Fibroblast of villous mesenchyme (primary cell): ENCODE measurements at regions not wholly inside any gene's neighbourhood (a gene's known extent, or its start where the extent isn't known, plus 50 kb on each side); places are given as distances from the start of the nearest gene placed in this dataset.

Experiments
- DNase-seq: peaks from one replicate; pipeline ENCODE4 v3.0.0-alpha.2; 2010; ENCODE audit warnings: low read depth
- H3K4me3 ChIP-seq: 2 replicates; pipeline ENCODE4 v1.5.1; 2011; ENCODE audit warnings: low read depth, mild to moderate bottlenecking, low read length
- TF ChIP-seq, protein P1 (sequence below): IDR thresholded peaks from 2 replicates; pipeline ENCODE4 v1.5.1; 2012; ENCODE audit warnings: low read depth, mild to moderate bottlenecking, low read length; ENCODE audit not compliant: insufficient read depth

DNA sequence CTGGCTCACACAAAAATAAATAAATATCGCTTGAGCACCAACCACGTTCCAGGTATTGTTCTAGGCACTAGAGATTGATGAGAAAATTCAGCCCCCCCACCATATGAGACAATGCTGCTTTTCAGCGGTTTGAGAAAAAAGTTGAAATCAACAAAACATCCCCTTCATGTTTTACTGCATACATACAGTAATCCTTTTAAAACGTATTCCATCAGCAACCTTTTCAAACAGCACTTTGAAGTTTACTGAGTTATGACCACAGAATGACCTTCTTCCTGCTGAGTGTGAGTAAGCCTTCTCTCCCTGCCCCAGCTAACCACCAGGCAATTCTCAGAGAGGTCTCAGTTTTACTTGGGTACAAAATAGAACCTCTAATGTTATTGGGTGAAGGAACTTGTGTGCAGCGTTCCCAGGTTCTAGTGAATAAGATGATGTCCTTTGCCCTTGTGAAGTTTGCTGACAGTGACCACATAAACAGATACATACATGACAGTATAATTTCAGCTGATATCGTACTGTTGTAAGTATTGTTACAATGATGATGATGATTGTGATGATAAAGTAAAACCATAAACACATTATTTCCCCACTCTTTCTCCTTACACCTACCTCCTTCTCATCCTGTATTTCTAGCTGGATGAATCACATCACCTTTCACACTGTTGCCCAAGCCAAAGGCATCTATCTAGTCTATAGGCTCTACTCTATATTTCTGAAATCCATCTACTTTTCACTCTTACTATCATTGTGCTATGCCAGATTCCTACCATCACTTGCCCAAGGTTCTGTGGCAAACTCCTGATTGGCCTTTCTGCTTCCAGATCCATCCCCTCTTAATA is 124.4 kb upstream of the KRR1 start:
- no peak overlapping the region for H3K4me3 ChIP-seq
- DNase-seq: peak; percentile 92
- TF ChIP-seq, protein P1, sequence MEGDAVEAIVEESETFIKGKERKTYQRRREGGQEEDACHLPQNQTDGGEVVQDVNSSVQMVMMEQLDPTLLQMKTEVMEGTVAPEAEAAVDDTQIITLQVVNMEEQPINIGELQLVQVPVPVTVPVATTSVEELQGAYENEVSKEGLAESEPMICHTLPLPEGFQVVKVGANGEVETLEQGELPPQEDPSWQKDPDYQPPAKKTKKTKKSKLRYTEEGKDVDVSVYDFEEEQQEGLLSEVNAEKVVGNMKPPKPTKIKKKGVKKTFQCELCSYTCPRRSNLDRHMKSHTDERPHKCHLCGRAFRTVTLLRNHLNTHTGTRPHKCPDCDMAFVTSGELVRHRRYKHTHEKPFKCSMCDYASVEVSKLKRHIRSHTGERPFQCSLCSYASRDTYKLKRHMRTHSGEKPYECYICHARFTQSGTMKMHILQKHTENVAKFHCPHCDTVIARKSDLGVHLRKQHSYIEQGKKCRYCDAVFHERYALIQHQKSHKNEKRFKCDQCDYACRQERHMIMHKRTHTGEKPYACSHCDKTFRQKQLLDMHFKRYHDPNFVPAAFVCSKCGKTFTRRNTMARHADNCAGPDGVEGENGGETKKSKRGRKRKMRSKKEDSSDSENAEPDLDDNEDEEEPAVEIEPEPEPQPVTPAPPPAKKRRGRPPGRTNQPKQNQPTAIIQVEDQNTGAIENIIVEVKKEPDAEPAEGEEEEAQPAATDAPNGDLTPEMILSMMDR: no peak

DNA sequence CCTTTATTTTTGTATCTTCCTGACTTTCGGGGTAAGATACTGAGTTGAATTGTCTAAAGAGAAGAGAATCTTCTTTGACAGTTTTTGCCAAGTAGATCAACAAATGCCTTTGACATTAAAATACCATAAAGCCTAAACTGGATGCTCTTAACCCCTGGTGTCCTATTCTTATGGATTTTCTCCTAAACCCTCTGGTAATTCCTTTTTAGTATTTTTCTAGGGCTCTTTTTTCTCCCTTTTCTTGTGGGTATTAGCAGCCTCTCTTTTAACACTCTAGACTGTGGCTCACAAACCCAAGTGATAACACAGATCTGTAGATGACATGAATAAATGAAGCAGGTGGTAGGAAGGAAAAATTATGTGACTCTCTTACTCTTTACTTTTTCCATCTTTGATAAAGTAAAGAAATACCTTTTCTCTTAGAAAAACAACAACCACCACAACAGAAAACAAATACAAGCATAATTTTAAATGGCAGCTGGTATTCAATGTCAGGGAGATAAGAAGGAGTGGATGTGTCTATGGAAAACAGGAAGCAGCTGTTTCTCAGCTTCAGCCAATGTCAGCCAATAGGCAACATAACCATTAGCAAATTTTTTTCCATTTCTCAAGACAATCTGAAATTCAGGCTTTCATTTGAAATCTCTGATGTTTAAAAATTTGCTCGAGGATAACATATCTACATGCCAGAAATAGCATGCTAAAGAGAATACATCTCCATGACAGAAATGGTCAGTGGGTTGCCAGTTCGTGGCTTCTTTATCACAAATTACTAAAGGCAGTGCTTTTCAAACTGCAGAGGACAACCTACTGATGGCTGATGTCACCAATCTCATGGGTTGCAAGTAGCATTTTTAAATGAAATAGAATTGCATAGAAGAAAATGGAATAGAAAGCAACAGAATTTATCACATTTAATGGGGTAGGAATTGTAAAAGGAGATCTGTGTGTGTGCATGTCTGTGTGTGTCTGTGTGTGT is 123.1 kb upstream of the KRR1 start:
- no peak for DNase-seq
- H3K4me3 ChIP-seq: no peak overlapping the region
- TF ChIP-seq, protein P1: no peak

DNA sequence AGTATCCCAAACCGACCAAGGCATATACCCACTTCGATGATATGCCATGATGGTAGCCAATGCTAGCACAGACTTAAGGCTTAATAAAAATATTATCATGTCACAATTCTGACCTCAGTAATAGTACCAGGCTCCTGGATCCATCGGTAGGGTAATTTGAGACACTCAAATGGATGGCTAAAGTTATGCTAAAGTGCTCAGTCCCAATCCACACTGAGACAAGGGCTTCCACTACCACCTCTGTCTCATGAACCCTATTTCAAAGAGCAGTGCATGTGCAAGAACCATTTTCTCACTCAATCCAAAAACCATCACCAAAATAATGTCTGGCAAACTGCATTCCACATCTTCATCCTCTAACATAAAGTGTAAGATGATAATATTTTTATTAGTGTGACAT is 122.4 kb upstream of the KRR1 start:
- no peak overlapping the region for H3K4me3 ChIP-seq
- DNase-seq: no peak
- TF ChIP-seq, protein P1: no peak

GRCh38 chr12:75632442-75632841 is 121.0 kb upstream of the KRR1 start:
- DNase-seq: no peak
- H3K4me3 ChIP-seq: no peak overlapping the region
- TF ChIP-seq, protein P1: no peak

- no peak for DNase-seq
- no peak overlapping the region for H3K4me3 ChIP-seq
- TF ChIP-seq, protein P1: no peak
Observed at GRCh38 chr12:75631831-75632230, 120.4 kb upstream of the KRR1 start.

DNA sequence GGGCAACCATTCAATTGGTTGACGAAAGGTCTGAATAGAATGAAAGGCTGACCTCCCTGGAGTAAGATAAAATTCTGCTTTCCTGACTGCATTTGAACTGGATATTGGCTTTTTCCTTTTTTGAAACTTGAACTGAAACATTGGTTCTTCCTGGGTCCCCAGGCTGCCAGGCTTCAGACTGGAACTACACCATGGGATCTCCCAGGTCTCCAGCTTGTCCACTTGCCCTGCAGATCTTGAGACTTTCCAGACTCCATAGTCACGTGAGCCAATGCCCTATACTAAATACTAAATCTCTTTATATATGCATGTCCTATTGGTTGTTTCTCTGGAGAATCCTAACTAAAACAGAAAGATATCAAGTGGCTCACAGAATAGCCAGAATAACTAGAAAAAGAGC is 118.7 kb upstream of the KRR1 start:
- no peak for DNase-seq
- H3K4me3 ChIP-seq: no peak overlapping the region
- TF ChIP-seq, protein P1: no peak
